HL-60 (cell line): ENCODE measurements at regions not wholly inside any gene's neighbourhood (a gene's known extent, or its start where the extent isn't known, plus 50 kb on each side); places are given as distances from the start of the nearest gene placed in this dataset.

Experiments
- GABPA ChIP-seq: IDR thresholded peaks from 2 replicates; pipeline ENCODE4 v1.6.1; 2012; ENCODE audit warnings: low read depth
- POLR2AphosphoS5 ChIP-seq: IDR thresholded peaks from 2 replicates; pipeline ENCODE4 v1.6.1; 2012; ENCODE audit warnings: low read depth
- TF ChIP-seq, protein P1 (sequence below): IDR thresholded peaks from one replicate; pipeline ENCODE4 v1.5.1; 2011; ENCODE audit warnings: low read length, control low read depth, inconsistent platforms; ENCODE audit not compliant: insufficient read depth

- TF ChIP-seq, protein P1, sequence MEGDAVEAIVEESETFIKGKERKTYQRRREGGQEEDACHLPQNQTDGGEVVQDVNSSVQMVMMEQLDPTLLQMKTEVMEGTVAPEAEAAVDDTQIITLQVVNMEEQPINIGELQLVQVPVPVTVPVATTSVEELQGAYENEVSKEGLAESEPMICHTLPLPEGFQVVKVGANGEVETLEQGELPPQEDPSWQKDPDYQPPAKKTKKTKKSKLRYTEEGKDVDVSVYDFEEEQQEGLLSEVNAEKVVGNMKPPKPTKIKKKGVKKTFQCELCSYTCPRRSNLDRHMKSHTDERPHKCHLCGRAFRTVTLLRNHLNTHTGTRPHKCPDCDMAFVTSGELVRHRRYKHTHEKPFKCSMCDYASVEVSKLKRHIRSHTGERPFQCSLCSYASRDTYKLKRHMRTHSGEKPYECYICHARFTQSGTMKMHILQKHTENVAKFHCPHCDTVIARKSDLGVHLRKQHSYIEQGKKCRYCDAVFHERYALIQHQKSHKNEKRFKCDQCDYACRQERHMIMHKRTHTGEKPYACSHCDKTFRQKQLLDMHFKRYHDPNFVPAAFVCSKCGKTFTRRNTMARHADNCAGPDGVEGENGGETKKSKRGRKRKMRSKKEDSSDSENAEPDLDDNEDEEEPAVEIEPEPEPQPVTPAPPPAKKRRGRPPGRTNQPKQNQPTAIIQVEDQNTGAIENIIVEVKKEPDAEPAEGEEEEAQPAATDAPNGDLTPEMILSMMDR, result no peak
- no peak for TF ChIP-seq GABPA
- no peak for TF ChIP-seq POLR2AphosphoS5
Observed at GRCh38 chr7:91778416-91778815, 102.1 kb downstream of the MTERF1 start.
